GM21367 (cell line): ENCODE measurements at regions not wholly inside any gene's neighbourhood (a gene's known extent, or its start where the extent isn't known, plus 50 kb on each side); places are given as distances from the start of the nearest gene placed in this dataset.

Experiments
- ATAC-seq: cut with Tn5 transposase; IDR thresholded peaks from one replicate; pipeline ENCODE4 v1.9.1; 2021; ENCODE audit not compliant: unreplicated experiment

- no peak for ATAC-seq
These were observed 190.4 kb upstream of the ARG1 start for GRCh38 chr6:131382631-131383030.

GRCh38 chr6:131383421-131384411 lies 189.3 kb upstream of the ARG1 start:
- no peak for ATAC-seq

- no peak for ATAC-seq
These were observed 185.2 kb upstream of the ARG1 start for GRCh38 chr6:131387562-131388447.

DNA sequence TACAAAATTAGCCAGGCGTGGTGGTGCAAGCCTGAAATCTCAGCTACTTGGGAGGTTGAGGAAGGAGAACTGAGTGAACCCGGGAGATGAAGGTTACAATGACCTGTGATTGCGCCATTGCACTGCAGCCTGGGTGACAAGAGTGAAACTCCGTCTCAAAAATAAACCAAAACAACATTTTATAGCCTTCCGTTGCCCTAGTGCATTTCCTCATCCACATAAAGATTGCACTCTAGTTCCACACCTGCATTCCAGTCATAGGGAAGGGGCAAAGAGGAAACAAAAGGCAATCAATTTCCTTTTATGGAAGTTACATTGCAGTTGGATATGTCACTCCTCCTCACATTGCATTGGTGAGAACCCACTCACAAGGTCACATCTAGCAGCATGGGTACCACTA lies 182.7 kb upstream of the ARG1 start:
- no peak for ATAC-seq

DNA sequence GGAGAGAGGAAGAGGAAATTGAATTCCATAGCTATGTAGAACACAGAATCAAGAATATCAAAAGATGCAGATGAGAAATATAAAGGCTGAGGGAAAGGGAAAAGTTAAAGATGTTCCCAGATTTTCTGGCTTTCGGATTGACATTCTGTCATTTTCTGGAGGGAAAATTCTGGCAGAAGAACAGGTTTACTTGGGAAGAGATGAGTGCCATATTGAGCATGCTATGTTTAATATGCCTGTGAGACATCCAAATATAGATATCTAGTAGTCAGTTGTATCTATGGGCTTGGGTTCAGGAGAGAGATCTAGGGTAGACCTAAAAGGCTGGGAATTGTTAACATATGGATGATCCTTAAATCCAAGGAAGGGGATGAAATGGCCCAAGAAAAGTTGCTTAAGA lies 181.9 kb upstream of the ARG1 start:
- ATAC-seq: no peak

DNA sequence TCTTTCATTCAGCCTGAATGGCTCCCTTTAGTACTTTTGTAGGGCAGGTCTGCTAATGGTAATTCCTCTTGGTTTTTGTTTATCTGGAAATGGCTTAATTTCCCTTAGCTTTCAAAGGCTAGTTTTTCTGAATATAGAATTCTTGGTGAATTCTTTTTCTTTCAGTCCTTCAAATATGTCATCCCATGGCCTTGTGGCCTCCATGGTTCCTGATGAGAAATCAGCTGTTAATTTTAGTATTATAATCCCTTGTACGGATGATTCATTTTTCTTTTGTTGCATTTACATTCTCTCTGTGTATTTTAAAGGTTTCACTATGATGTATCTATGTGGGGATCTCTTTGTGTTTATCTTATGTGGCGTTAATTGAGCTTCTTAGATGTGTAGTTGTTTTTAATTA lies 179.6 kb upstream of the ARG1 start:
- ATAC-seq: no peak

DNA sequence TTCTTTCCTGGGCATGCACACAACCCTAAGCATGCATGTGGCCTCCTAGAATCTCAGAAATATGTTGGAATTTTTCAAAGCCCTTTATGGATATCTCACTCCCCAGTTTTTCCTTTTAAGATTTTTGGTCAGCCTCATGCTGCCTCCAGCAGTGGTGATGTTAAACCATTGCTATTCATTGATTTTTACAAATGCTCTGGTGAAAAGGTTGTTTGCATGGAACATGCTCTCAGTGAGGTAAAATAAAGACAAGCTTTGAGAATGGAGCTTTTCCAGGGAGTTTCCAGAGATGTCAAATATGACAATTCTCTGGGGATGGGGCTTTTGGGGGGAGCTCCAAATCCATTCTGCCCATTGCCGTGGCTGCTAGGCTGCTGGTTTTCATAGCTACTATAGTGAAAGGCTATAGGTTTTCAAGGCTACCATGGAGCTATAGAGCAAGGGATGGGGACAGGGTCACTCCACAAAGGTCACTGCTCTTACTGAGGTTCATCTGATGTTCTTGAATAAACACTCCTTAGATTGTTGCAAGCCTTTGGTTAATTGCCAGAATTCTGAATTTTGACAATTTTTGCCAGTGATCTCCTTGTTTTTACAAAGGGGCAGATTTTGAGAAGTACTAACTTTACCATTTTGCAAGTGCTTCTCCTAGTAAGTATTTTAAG lies 178.1 kb upstream of the ARG1 start:
- ATAC-seq: no peak

- ATAC-seq: no peak
These were observed 174.8 kb upstream of the ARG1 start for GRCh38 chr6:131398176-131398575.

DNA sequence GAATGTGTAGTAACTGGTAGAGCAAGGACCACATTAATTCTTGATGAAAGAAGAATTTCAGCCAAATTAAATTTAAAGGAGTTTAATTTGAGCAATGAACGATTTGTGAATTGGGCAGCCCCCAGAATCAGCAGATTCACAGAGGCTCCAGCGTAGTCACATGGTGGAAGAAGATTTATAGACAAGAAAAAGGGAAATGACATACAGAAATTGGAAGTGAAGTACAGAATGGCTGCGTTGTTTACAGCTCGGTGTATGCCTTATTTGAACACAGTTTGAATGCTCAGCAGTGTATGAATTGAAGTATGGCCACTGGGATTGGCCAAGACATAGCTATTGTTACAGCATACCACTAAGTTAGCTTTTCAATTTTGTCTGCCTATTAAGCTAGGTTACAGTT lies 173.6 kb upstream of the ARG1 start:
- no peak for ATAC-seq

DNA sequence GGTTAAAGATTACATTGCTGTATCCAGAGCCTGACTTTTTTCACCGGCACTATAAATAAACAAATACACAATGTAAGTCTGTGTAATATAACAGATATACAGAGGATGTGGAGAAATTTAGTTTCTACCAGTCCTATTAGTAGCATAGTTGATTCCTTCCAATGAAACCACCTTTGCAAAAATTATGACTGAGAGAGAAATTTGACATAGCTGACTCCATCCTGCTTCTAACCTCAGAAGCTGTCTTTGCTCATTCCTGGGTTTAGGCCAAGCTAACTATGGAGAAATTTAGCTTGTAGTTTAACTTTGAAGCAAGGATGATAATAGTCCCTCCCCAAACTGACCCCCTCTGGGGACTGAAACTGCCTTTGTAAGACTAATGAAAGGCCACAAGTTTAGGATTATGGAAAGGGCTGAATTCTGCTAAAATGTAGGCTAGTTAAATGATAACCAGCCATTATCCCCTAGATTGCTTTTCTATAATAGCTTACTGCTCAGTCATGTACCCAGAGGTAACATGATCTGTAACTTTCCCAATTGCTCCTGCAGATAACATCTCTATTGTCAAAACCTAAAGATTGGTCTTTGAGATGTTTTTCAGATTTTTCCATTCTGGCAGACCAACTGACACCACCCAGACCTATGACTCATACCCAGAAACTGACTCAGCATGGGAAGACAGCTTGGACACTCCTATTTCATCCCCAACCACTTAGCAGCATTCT lies 172.8 kb upstream of the ARG1 start:
- no peak for ATAC-seq

GRCh38 chr6:131400779-131401496 lies 172.1 kb upstream of the ARG1 start:
- ATAC-seq: no peak

GRCh38 chr6:131408811-131409210 lies 164.2 kb upstream of the ARG1 start:
- no peak for ATAC-seq

DNA sequence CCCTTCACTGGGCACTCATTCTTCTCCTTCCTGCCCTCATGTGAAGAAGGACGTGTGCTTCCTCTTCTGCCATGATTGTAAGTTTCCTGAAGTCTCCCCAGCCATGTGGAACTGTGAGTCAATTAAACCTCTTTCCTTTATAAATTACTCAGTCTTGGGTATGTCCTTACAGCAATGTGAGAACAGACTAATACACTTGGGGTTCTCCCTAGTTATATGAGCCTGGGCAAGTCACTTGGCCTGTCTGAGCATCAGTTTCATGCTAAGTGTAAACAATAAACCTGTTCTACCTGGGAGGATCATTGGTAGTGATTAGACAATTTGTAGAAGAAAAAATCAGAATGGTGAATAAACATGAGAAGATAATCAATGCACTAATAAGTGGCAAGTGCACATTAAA lies 162.2 kb upstream of the ARG1 start:
- no peak for ATAC-seq

GRCh38 chr6:131412960-131413830 lies 159.8 kb upstream of the ARG1 start:
- no peak for ATAC-seq

- ATAC-seq: no peak
These were observed 159.2 kb upstream of the ARG1 start for GRCh38 chr6:131413831-131414191.

GRCh38 chr6:131414956-131415355 lies 158.1 kb upstream of the ARG1 start:
- ATAC-seq: no peak

DNA sequence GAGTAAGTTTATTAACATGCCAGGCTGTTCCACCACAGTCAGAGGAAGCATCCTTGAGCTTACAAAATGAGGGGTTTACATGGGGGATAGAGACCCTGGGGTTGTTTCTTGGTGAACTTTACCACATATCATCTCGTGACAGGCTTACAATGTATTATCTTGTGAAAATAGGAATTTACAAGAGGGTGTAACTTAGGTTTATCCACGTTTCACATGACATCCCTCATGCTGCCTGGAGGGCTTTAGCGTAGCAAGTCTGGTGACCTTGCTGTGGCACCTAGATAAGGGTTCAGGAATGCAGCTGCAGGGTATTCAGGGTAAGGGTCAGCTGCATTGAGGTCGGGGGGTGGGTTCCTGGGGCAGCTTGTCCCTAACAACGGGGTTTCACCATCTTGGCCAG lies 154.6 kb upstream of the ARG1 start:
- no peak for ATAC-seq

GRCh38 chr6:131419702-131420101 lies 153.3 kb upstream of the ARG1 start:
- ATAC-seq: no peak

GRCh38 chr6:131424016-131424415 lies 149.0 kb upstream of the ARG1 start:
- no peak for ATAC-seq
